ENCODE measurements at regions not wholly inside any gene's neighbourhood (a gene's known extent, or its start where the extent isn't known, plus 50 kb on each side); places are given as distances from the start of the nearest gene placed in this dataset.

- no peak for TF ChIP-seq CTCF (IDR thresholded peaks at IDR 0.05; ENCODE audit: borderline replicate concordance, insufficient read depth, low read depth, low read length)
- no peak overlapping the region for H3K4me3 ChIP-seq (ENCODE audit: low read depth, low read length)
Measured at GRCh38 chr5:166942948-166943347, 1348.5 kb upstream of the WWC1 start.

GRCh38 chr5:166947045-166947444 lies 1344.4 kb upstream of the WWC1 start:
- H3K4me3 ChIP-seq (ENCODE audit: low read depth, low read length), result no peak overlapping the region
- TF ChIP-seq CTCF (IDR thresholded peaks at IDR 0.05; ENCODE audit: borderline replicate concordance, insufficient read depth, low read depth, low read length), result no peak

- TF ChIP-seq CTCF (IDR thresholded peaks at IDR 0.05; ENCODE audit: borderline replicate concordance, insufficient read depth, low read depth, low read length), result no peak
- no peak overlapping the region for H3K4me3 ChIP-seq (ENCODE audit: low read depth, low read length)
Measured at GRCh38 chr5:166948679-166949078, 1342.8 kb upstream of the WWC1 start.

GRCh38 chr5:166952048-166952447 lies 1339.4 kb upstream of the WWC1 start:
- TF ChIP-seq CTCF (IDR thresholded peaks at IDR 0.05; ENCODE audit: borderline replicate concordance, insufficient read depth, low read depth, low read length), result no peak

GRCh38 chr5:166957782-166958181 lies 1333.7 kb upstream of the WWC1 start:
- H3K4me3 ChIP-seq (ENCODE audit: low read depth, low read length), result no peak overlapping the region
- no peak for TF ChIP-seq CTCF (IDR thresholded peaks at IDR 0.05; ENCODE audit: borderline replicate concordance, insufficient read depth, low read depth, low read length)

More at GRCh38 chr5:166952048-166952447, 1339.4 kb upstream of the WWC1 start:
- no peak overlapping the region for H3K4me3 ChIP-seq (ENCODE audit: low read depth, low read length)

GRCh38 chr5:166959766-166960165 lies 1331.7 kb upstream of the WWC1 start:
- TF ChIP-seq CTCF (IDR thresholded peaks at IDR 0.05; ENCODE audit: borderline replicate concordance, insufficient read depth, low read depth, low read length), result no peak
- no peak overlapping the region for H3K4me3 ChIP-seq (ENCODE audit: low read depth, low read length)

- TF ChIP-seq CTCF (IDR thresholded peaks at IDR 0.05; ENCODE audit: borderline replicate concordance, insufficient read depth, low read depth, low read length), result no peak
- H3K4me3 ChIP-seq (ENCODE audit: low read depth, low read length), result no peak overlapping the region
Measured at GRCh38 chr5:166961028-166961427, 1330.4 kb upstream of the WWC1 start.

Data from GM12875 (cell line).